Neural progenitor cell (in vitro differentiated cells): ENCODE measurements at regions not wholly inside any gene's neighbourhood (a gene's known extent, or its start where the extent isn't known, plus 50 kb on each side); places are given as distances from the start of the nearest gene placed in this dataset.

Experiments used
- DNase-seq: peaks from one replicate; pipeline ENCODE4 v3.0.0-alpha.2; 2016; ENCODE audit warnings: low spot score
- H2AFZ ChIP-seq: fragments of 200-600 bp; sonication (generic); replicated peaks from 2 replicates; pipeline ENCODE4 v1.6.1; 2016; ENCODE audit warnings: antibody characterized with exemption
- H3F3A ChIP-seq: fragments of 200-600 bp; sonication (generic); 2 replicates; pipeline ENCODE4 v1.6.1; 2016; ENCODE audit warnings: antibody characterized with exemption, low read depth
- H3K27ac ChIP-seq: fragments of 200-600 bp; sonication (generic); 2 replicates; pipeline ENCODE4 v1.5.1; 2016; ENCODE audit warnings: mild to moderate bottlenecking
- H3K27me3 ChIP-seq: fragments of 200-600 bp; sonication (generic); 2 replicates; pipeline ENCODE4 v1.6.1; 2016; ENCODE audit warnings: mild to moderate bottlenecking, moderate library complexity
- H3K36me3 ChIP-seq: fragments of 200-600 bp; sonication (generic); 2 replicates; pipeline ENCODE4 v1.5.1; 2016
- H3K4me1 ChIP-seq: fragments of 200-600 bp; sonication (generic); 2 replicates; pipeline ENCODE4 v1.6.1; 2016; ENCODE audit warnings: mixed run types
- H3K4me2 ChIP-seq: fragments of 200-600 bp; sonication (generic); 2 replicates; pipeline ENCODE4 v1.6.1; 2016
- H3K4me3 ChIP-seq: fragments of 200-600 bp; sonication (generic); 2 replicates; pipeline ENCODE4 v1.5.1; 2016
- H3K79me2 ChIP-seq: fragments of 200-600 bp; sonication (generic); 2 replicates; pipeline ENCODE4 v1.6.1; 2016; ENCODE audit warnings: low read depth
- H3K9ac ChIP-seq: fragments of 200-600 bp; sonication (generic); 2 replicates; pipeline ENCODE4 v1.6.1; 2016
- H3K9me3 ChIP-seq: fragments of 200-600 bp; sonication (generic); 2 replicates; pipeline ENCODE4 v1.5.1; 2016; ENCODE audit warnings: low read depth
- H4K20me1 ChIP-seq: fragments of 200-600 bp; sonication (generic); 2 replicates; pipeline ENCODE4 v1.6.1; 2016; ENCODE audit warnings: low read depth
- H3K27ac Mint-ChIP-seq: 3 replicates; pipeline ENCODE4 v1.8.0; 2021; ENCODE audit warnings: mixed read lengths
- H3K27me3 Mint-ChIP-seq: 2 replicates; pipeline ENCODE4 v1.8.0; 2022; ENCODE audit warnings: low read depth, mild to moderate bottlenecking, inconsistent platforms, moderate library complexity, mixed read lengths; ENCODE audit not compliant: insufficient read depth
- H3K36me3 Mint-ChIP-seq: 3 replicates; pipeline ENCODE4 v1.8.0; 2021; ENCODE audit warnings: mixed read lengths
- H3K4me1 Mint-ChIP-seq: 3 replicates; pipeline ENCODE4 v1.8.0; 2021; ENCODE audit warnings: mixed read lengths
- H3K4me3 Mint-ChIP-seq: 3 replicates; pipeline ENCODE4 v1.8.0; 2021; ENCODE audit warnings: mild to moderate bottlenecking, moderate library complexity, mixed read lengths
- H3K9me3 Mint-ChIP-seq: 3 replicates; pipeline ENCODE4 v1.8.0; 2020; ENCODE audit warnings: mixed read lengths
- EZH2 ChIP-seq: fragments of 200-600 bp; sonication (generic); IDR thresholded peaks from 2 replicates; pipeline ENCODE4 v1.6.1; 2017; ENCODE audit warnings: antibody characterized with exemption, mild to moderate bottlenecking, moderate library complexity
- EZH2phosphoT487 ChIP-seq: fragments of 200-600 bp; sonication (generic); IDR thresholded peaks from 2 replicates; pipeline ENCODE4 v1.6.1; 2017; ENCODE audit warnings: antibody characterized with exemption
- TF ChIP-seq, protein P1 (sequence below): fragments of 200-600 bp; sonication (generic); IDR thresholded peaks from 2 replicates; pipeline ENCODE4 v1.5.1; 2017; ENCODE audit warnings: antibody characterized with exemption, mild to moderate bottlenecking

- Histone ChIP-seq H3K9ac (no peak overlapping the region), H3K27ac (no peak overlapping the region), H3K4me1 (no peaks in the 10 kb centered on the region), H3K4me3 (no peak overlapping the region), H3K9me3 (no peaks in the 10 kb centered on the region), H3K36me3 (no peaks in the 10 kb centered on the region), H3F3A (no peaks in the 10 kb centered on the region), H3K27me3 (no peaks in the 10 kb centered on the region), H4K20me1 (no peaks in the 10 kb centered on the region), H3K4me2 (no peak overlapping the region), H3K79me2 (no peaks in the 10 kb centered on the region), H2AFZ (no peak overlapping the region)
- peaks cover 13% of the 10 kb centered on the region for H3K9me3 Mint-ChIP-seq
- TF ChIP-seq, protein P1, sequence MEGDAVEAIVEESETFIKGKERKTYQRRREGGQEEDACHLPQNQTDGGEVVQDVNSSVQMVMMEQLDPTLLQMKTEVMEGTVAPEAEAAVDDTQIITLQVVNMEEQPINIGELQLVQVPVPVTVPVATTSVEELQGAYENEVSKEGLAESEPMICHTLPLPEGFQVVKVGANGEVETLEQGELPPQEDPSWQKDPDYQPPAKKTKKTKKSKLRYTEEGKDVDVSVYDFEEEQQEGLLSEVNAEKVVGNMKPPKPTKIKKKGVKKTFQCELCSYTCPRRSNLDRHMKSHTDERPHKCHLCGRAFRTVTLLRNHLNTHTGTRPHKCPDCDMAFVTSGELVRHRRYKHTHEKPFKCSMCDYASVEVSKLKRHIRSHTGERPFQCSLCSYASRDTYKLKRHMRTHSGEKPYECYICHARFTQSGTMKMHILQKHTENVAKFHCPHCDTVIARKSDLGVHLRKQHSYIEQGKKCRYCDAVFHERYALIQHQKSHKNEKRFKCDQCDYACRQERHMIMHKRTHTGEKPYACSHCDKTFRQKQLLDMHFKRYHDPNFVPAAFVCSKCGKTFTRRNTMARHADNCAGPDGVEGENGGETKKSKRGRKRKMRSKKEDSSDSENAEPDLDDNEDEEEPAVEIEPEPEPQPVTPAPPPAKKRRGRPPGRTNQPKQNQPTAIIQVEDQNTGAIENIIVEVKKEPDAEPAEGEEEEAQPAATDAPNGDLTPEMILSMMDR = no peak
- no peak for TF ChIP-seq EZH2phosphoT487
- TF ChIP-seq EZH2 = no peak
- H3K27ac Mint-ChIP-seq = no peak overlapping the region
- H3K36me3 Mint-ChIP-seq = no peaks in the 10 kb centered on the region
- DNase-seq = no peak
- peaks cover 4% of the 10 kb centered on the region for H3K4me1 Mint-ChIP-seq
- H3K27me3 Mint-ChIP-seq = peaks cover 2% of the 10 kb centered on the region
- H3K4me3 Mint-ChIP-seq = no peak overlapping the region
Observed at GRCh38 chr3:144660186-144660585, 688.6 kb downstream of the DIPK2A start.

DNA sequence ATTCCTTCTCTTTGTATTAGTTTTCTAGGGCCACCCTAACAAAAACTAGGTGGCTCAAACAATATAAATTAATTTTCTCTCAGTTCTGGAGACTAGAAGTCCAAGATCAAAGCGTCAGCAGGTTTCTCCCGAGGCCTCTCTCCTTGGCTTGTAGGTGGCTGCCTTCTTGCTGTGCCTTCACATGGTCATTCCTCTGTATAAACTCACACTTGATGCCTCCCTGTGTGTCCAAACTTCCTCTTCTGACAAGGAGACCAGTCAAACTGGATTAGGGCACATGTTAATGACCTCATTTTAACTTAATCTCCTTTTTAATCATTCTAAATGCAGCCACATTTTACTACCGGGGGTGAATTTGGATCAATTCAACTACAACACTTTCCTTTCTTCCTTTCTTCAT, 691.1 kb downstream of the DIPK2A start:
- Mint-ChIP-seq H3K9me3 (peaks cover 29% of the 10 kb centered on the region), H3K27ac (peak overlapping the region; percentile 32), H3K27me3 (peaks cover 6% of the 10 kb centered on the region), H3K36me3 (peaks cover 5% of the 10 kb centered on the region), H3K4me3 (no peak overlapping the region), H3K4me1 (peaks cover 4% of the 10 kb centered on the region)
- no peaks in the 10 kb centered on the region for H3K79me2 ChIP-seq
- no peak overlapping the region for H3K27ac ChIP-seq
- no peaks in the 10 kb centered on the region for H3K36me3 ChIP-seq
- H3F3A ChIP-seq = no peaks in the 10 kb centered on the region
- no peak for TF ChIP-seq EZH2
- TF ChIP-seq EZH2phosphoT487 = no peak
- TF ChIP-seq, protein P1 = no peak
- H3K9me3 ChIP-seq = no peaks in the 10 kb centered on the region
- H2AFZ ChIP-seq = no peak overlapping the region
- no peak for DNase-seq
- H3K9ac ChIP-seq = no peak overlapping the region
- no peak overlapping the region for H3K4me2 ChIP-seq
- no peaks in the 10 kb centered on the region for H4K20me1 ChIP-seq
- H3K4me3 ChIP-seq = no peak overlapping the region
- no peaks in the 10 kb centered on the region for H3K27me3 ChIP-seq
- no peaks in the 10 kb centered on the region for H3K4me1 ChIP-seq

GRCh38 chr3:144663456-144664436, 692.1 kb downstream of the DIPK2A start:
- no peak overlapping the region for H3K4me3 Mint-ChIP-seq
- Histone ChIP-seq H3K27ac (no peak overlapping the region), H3K4me1 (no peaks in the 10 kb centered on the region), H3K9me3 (no peaks in the 10 kb centered on the region), H2AFZ (no peak overlapping the region), H3K79me2 (no peaks in the 10 kb centered on the region), H3F3A (no peaks in the 10 kb centered on the region), H3K36me3 (no peaks in the 10 kb centered on the region), H3K4me3 (no peak overlapping the region), H3K9ac (no peak overlapping the region), H4K20me1 (no peaks in the 10 kb centered on the region), H3K27me3 (no peaks in the 10 kb centered on the region), H3K4me2 (no peak overlapping the region)
- TF ChIP-seq, protein P1 = no peak
- no peak for TF ChIP-seq EZH2
- no peak for TF ChIP-seq EZH2phosphoT487
- H3K9me3 Mint-ChIP-seq = peaks cover 29% of the 10 kb centered on the region
- DNase-seq = no peak
- peaks cover 5% of the 10 kb centered on the region for H3K36me3 Mint-ChIP-seq
- H3K4me1 Mint-ChIP-seq = peaks cover 4% of the 10 kb centered on the region
- no peak overlapping the region for H3K27ac Mint-ChIP-seq
- H3K27me3 Mint-ChIP-seq = peaks cover 6% of the 10 kb centered on the region
